Caco-2 (cell line): ENCODE measurements at regions not wholly inside any gene's neighbourhood (a gene's known extent, or its start where the extent isn't known, plus 50 kb on each side); places are given as distances from the start of the nearest gene placed in this dataset.

Experiments
- BruUV-seq: library from RNA; stranded (reverse); fragments of 400-500 nt; replicated peaks from 2 replicates; lab custom pipeline; 2021; lab: Mats Ljungman, UMichigan
- CTCF ChIA-PET: fragments of 300-600 bp; sonication (Branson Sonifier 250); formaldehyde crosslinking; loops from one replicate; lab custom pipeline; 2022; ENCODE audit warnings: antibody characterized with exemption; lab: Charles Lee
- POLR2A ChIA-PET: fragments of 300-600 bp; sonication (Branson Sonifier 250); formaldehyde crosslinking; loops from one replicate; lab custom pipeline; 2022; ENCODE audit warnings: antibody characterized with exemption; lab: Charles Lee
- DNase-seq, 2 experiments: peaks; one replicate each; pipeline versions ENCODE4 v3.0.0 to v3.0.0-alpha.2; 2020 to 2022
- H3K27me3 ChIP-seq: replicated peaks from 2 replicates; pipeline ENCODE4 v1.6.0; 2011; ENCODE audit warnings: low read length; ENCODE audit not compliant: control insufficient read depth, insufficient read depth
- H3K36me3 ChIP-seq: 2 replicates; pipeline ENCODE4 v1.5.1; 2011; ENCODE audit warnings: low read length; ENCODE audit not compliant: control insufficient read depth, insufficient read depth
- H3K4me1 ChIP-seq: fragments of 250-450 bp; sonication (Bioruptor Pico); 2 replicates; pipeline ENCODE4 v1.5.1; 2020; ENCODE audit warnings: mild to moderate bottlenecking
- H3K4me3 ChIP-seq: 2 replicates; pipeline ENCODE4 v1.5.1; 2011; ENCODE audit warnings: low read depth, mild to moderate bottlenecking, control low read depth, low read length
- H3K9me3 ChIP-seq: fragments of 250-450 bp; sonication (Bioruptor Pico); 2 replicates; pipeline ENCODE4 v1.5.1; 2020; ENCODE audit warnings: mild to moderate bottlenecking, moderate library complexity
- H3K27ac Mint-ChIP-seq: one replicate; pipeline ENCODE4 v1.8.0; 2022; ENCODE audit warnings: mixed read lengths; ENCODE audit not compliant: unreplicated experiment
- H3K27me3 Mint-ChIP-seq: one replicate; pipeline ENCODE4 v1.8.0; 2022; ENCODE audit warnings: mixed read lengths; ENCODE audit not compliant: insufficient read depth, unreplicated experiment
- H3K36me3 Mint-ChIP-seq: one replicate; pipeline ENCODE4 v1.8.0; 2022; ENCODE audit warnings: mild to moderate bottlenecking, mixed read lengths; ENCODE audit not compliant: insufficient read depth, unreplicated experiment
- H3K4me1 Mint-ChIP-seq: one replicate; pipeline ENCODE4 v1.8.0; 2022; ENCODE audit warnings: low read depth, mixed read lengths; ENCODE audit not compliant: unreplicated experiment
- H3K4me3 Mint-ChIP-seq: one replicate; pipeline ENCODE4 v1.8.0; 2022; ENCODE audit warnings: mild to moderate bottlenecking, moderate library complexity, mixed read lengths; ENCODE audit not compliant: unreplicated experiment
- H3K9me3 Mint-ChIP-seq: one replicate; pipeline ENCODE4 v1.8.0; 2022; ENCODE audit warnings: mixed read lengths; ENCODE audit not compliant: unreplicated experiment
- CTCF ChIP-seq, 2 experiments: fragments of 200-600 bp in 1 of 2; IDR thresholded peaks; 1 replicate in 1 of 2; 2 replicates in 1 of 2; pipeline versions ENCODE4 v1.5.1 to v1.8.0; 2011 to 2022; ENCODE audit warnings: antibody characterized with exemption in 1 of 2, control low read depth in 1 of 2, inconsistent platforms in 1 of 2, low read depth in 1 of 2, low read length in 1 of 2, mild to moderate bottlenecking in 1 of 2, moderate library complexity in 1 of 2; ENCODE audit not compliant: insufficient read depth in 1 of 2, severe bottlenecking in 1 of 2, unreplicated experiment in 1 of 2
- intact Hi-C: fragments of 100-400 bp; cut with micrococcal nuclease; formaldehyde crosslinking; loops from one replicate; pipeline ENCODE4 v1.10.0; 2022; ENCODE audit not compliant: unreplicated experiment

- no peak overlapping the region for H3K27ac Mint-ChIP-seq
- no peak for DNase-seq
- POLR2A ChIA-PET = no interaction called here
- TF ChIP-seq CTCF (IDR thresholded peaks at IDR 0.05; ENCODE audit: insufficient read depth in 1 of 2, low read depth in 1 of 2, low read length in 1 of 2, severe bottlenecking in 1 of 2, unreplicated experiment in 1 of 2) = no peak
- Histone ChIP-seq H3K27me3 (no peaks in the 10 kb centered on the region), H3K4me1 (no peaks in the 10 kb centered on the region), H3K9me3 (no peaks in the 10 kb centered on the region), H3K36me3 (no peaks in the 10 kb centered on the region), H3K4me3 (no peak overlapping the region)
- intact Hi-C loops = no loop called here
- CTCF ChIA-PET = no interaction called here
- no peaks in the 10 kb centered on the region for H3K36me3 Mint-ChIP-seq
- H3K27me3 Mint-ChIP-seq = peaks cover 4% of the 10 kb centered on the region
- no peaks in the 10 kb centered on the region for H3K4me1 Mint-ChIP-seq
- no TSS peak for BruUV-seq
- H3K9me3 Mint-ChIP-seq = no peaks in the 10 kb centered on the region
- no peak overlapping the region for H3K4me3 Mint-ChIP-seq
Measured at GRCh38 chr19:30781047-30781446, 408.9 kb downstream of the ZNF536 start.

- peaks cover 4% of the 10 kb centered on the region for H3K27me3 Mint-ChIP-seq
- H3K27ac Mint-ChIP-seq = no peak overlapping the region
- H3K4me1 ChIP-seq = no peaks in the 10 kb centered on the region
- no peak overlapping the region for H3K4me3 ChIP-seq
- intact Hi-C loops = no loop called here
- no peaks in the 10 kb centered on the region for H3K9me3 ChIP-seq
- peaks cover under 1% of the 10 kb centered on the region for H3K9me3 Mint-ChIP-seq
- DNase-seq = no peak
- BruUV-seq = no TSS peak
- no peak overlapping the region for H3K4me3 Mint-ChIP-seq
- no peaks in the 10 kb centered on the region for H3K4me1 Mint-ChIP-seq
- no peak for TF ChIP-seq CTCF (IDR thresholded peaks at IDR 0.05; ENCODE audit: insufficient read depth in 1 of 2, low read depth in 1 of 2, low read length in 1 of 2, severe bottlenecking in 1 of 2, unreplicated experiment in 1 of 2)
- CTCF ChIA-PET = no interaction called here
- no peaks in the 10 kb centered on the region for H3K36me3 Mint-ChIP-seq
- POLR2A ChIA-PET = no interaction called here
- no peaks in the 10 kb centered on the region for H3K36me3 ChIP-seq
- H3K27me3 ChIP-seq = no peaks in the 10 kb centered on the region
Measured at GRCh38 chr19:30780456-30780855, 408.3 kb downstream of the ZNF536 start.

GRCh38 chr19:30780032-30780431, 407.8 kb downstream of the ZNF536 start:
- Mint-ChIP-seq H3K27me3 (peaks cover 4% of the 10 kb centered on the region), H3K27ac (no peak overlapping the region), H3K9me3 (peaks cover 5% of the 10 kb centered on the region), H3K4me1 (no peaks in the 10 kb centered on the region), H3K4me3 (no peak overlapping the region), H3K36me3 (no peaks in the 10 kb centered on the region)
- Histone ChIP-seq H3K36me3 (no peaks in the 10 kb centered on the region), H3K27me3 (no peaks in the 10 kb centered on the region), H3K4me1 (no peaks in the 10 kb centered on the region), H3K4me3 (no peak overlapping the region), H3K9me3 (no peaks in the 10 kb centered on the region)
- BruUV-seq = no TSS peak
- CTCF ChIA-PET = no interaction called here
- no peak for TF ChIP-seq CTCF (IDR thresholded peaks at IDR 0.05; ENCODE audit: insufficient read depth in 1 of 2, low read depth in 1 of 2, low read length in 1 of 2, severe bottlenecking in 1 of 2, unreplicated experiment in 1 of 2)
- intact Hi-C loops = no loop called here
- POLR2A ChIA-PET = no interaction called here
- no peak for DNase-seq
